ENCODE measurements at regions not wholly inside any gene's neighbourhood (a gene's known extent, or its start where the extent isn't known, plus 50 kb on each side); places are given as distances from the start of the nearest gene placed in this dataset.
A peak's percentile ranks its signal among the peaks of the same experiment; 100 is the strongest.

- H3K4me1 ChIP-seq (ENCODE audit: control insufficient read depth, insufficient read depth, low read length), result peaks cover 11% of the 10 kb centered on the region
- H3K4me3 ChIP-seq (ENCODE audit: low read length), result no peak overlapping the region
- no peaks in the 10 kb centered on the region for H3K27me3 ChIP-seq (replicated peaks; ENCODE audit: control insufficient read depth, insufficient read depth, low read length)
- peaks cover 6% of the 10 kb centered on the region for H3K9me3 ChIP-seq (ENCODE audit: control insufficient read depth, low read length)
- no peak for DNase-seq (ENCODE audit: low read depth)
- H3K36me3 ChIP-seq (ENCODE audit: control insufficient read depth, insufficient read depth, low read length, severe bottlenecking), result no peaks in the 10 kb centered on the region
- no peak overlapping the region for H3K9ac ChIP-seq (ENCODE audit: low read length)
Observed at GRCh38 chr6:147758303-147758702, 249.8 kb downstream of the SAMD5 start.

GRCh38 chr6:147759093-147759492 is 250.6 kb downstream of the SAMD5 start:
- DNase-seq (ENCODE audit: low read depth), result peak; percentile 69
- Histone ChIP-seq H3K4me1 (ENCODE audit: control insufficient read depth, insufficient read depth, low read length) (peaks cover 11% of the 10 kb centered on the region), H3K27me3 (replicated peaks; ENCODE audit: control insufficient read depth, insufficient read depth, low read length) (no peaks in the 10 kb centered on the region)

GRCh38 chr6:147759536-147759935 is 251.0 kb downstream of the SAMD5 start:
- Histone ChIP-seq H3K36me3 (ENCODE audit: control insufficient read depth, insufficient read depth, low read length, severe bottlenecking) (no peaks in the 10 kb centered on the region), H3K27me3 (replicated peaks; ENCODE audit: control insufficient read depth, insufficient read depth, low read length) (no peaks in the 10 kb centered on the region), H3K9me3 (ENCODE audit: control insufficient read depth, low read length) (peaks cover 3% of the 10 kb centered on the region), H3K4me3 (ENCODE audit: low read length) (no peak overlapping the region), H3K4me1 (ENCODE audit: control insufficient read depth, insufficient read depth, low read length) (peaks cover 11% of the 10 kb centered on the region), H3K9ac (ENCODE audit: low read length) (no peak overlapping the region)
- no peak for DNase-seq (ENCODE audit: low read depth)

More at GRCh38 chr6:147759093-147759492, 250.6 kb downstream of the SAMD5 start:
- Histone ChIP-seq H3K4me3 (ENCODE audit: low read length) (no peak overlapping the region), H3K9ac (ENCODE audit: low read length) (no peak overlapping the region), H3K9me3 (ENCODE audit: control insufficient read depth, low read length) (peaks cover 6% of the 10 kb centered on the region), H3K36me3 (ENCODE audit: control insufficient read depth, insufficient read depth, low read length, severe bottlenecking) (no peaks in the 10 kb centered on the region)

GRCh38 chr6:147765541-147765940 is 257.1 kb downstream of the SAMD5 start:
- Histone ChIP-seq H3K36me3 (ENCODE audit: control insufficient read depth, insufficient read depth, low read length, severe bottlenecking) (no peaks in the 10 kb centered on the region), H3K9me3 (ENCODE audit: control insufficient read depth, low read length) (peaks cover 13% of the 10 kb centered on the region), H3K4me1 (ENCODE audit: control insufficient read depth, insufficient read depth, low read length) (no peaks in the 10 kb centered on the region), H3K9ac (ENCODE audit: low read length) (no peak overlapping the region), H3K4me3 (ENCODE audit: low read length) (no peak overlapping the region), H3K27me3 (replicated peaks; ENCODE audit: control insufficient read depth, insufficient read depth, low read length) (no peaks in the 10 kb centered on the region)
- DNase-seq (ENCODE audit: low read depth), result no peak

GRCh38 chr6:147768969-147769368 is 260.5 kb downstream of the SAMD5 start:
- H3K9me3 ChIP-seq (ENCODE audit: control insufficient read depth, low read length), result peaks cover 13% of the 10 kb centered on the region
- no peaks in the 10 kb centered on the region for H3K36me3 ChIP-seq (ENCODE audit: control insufficient read depth, insufficient read depth, low read length, severe bottlenecking)
- H3K4me3 ChIP-seq (ENCODE audit: low read length), result no peak overlapping the region
- no peaks in the 10 kb centered on the region for H3K27me3 ChIP-seq (replicated peaks; ENCODE audit: control insufficient read depth, insufficient read depth, low read length)
- H3K9ac ChIP-seq (ENCODE audit: low read length), result no peak overlapping the region
- H3K4me1 ChIP-seq (ENCODE audit: control insufficient read depth, insufficient read depth, low read length), result no peaks in the 10 kb centered on the region
- no peak for DNase-seq (ENCODE audit: low read depth)

GRCh38 chr6:147769496-147770087 is 261.1 kb downstream of the SAMD5 start:
- no peaks in the 10 kb centered on the region for H3K36me3 ChIP-seq (ENCODE audit: control insufficient read depth, insufficient read depth, low read length, severe bottlenecking)
- H3K9ac ChIP-seq (ENCODE audit: low read length), result no peak overlapping the region
- H3K27me3 ChIP-seq (replicated peaks; ENCODE audit: control insufficient read depth, insufficient read depth, low read length), result no peaks in the 10 kb centered on the region
- H3K4me1 ChIP-seq (ENCODE audit: control insufficient read depth, insufficient read depth, low read length), result no peaks in the 10 kb centered on the region
- peaks cover 13% of the 10 kb centered on the region for H3K9me3 ChIP-seq (ENCODE audit: control insufficient read depth, low read length)
- DNase-seq (ENCODE audit: low read depth), result no peak
- no peak overlapping the region for H3K4me3 ChIP-seq (ENCODE audit: low read length)

- Histone ChIP-seq H3K9me3 (ENCODE audit: control insufficient read depth, low read length) (peaks cover 13% of the 10 kb centered on the region), H3K36me3 (ENCODE audit: control insufficient read depth, insufficient read depth, low read length, severe bottlenecking) (no peaks in the 10 kb centered on the region), H3K4me3 (ENCODE audit: low read length) (no peak overlapping the region), H3K9ac (ENCODE audit: low read length) (no peak overlapping the region), H3K27me3 (replicated peaks; ENCODE audit: control insufficient read depth, insufficient read depth, low read length) (no peaks in the 10 kb centered on the region), H3K4me1 (ENCODE audit: control insufficient read depth, insufficient read depth, low read length) (no peaks in the 10 kb centered on the region)
- no peak for DNase-seq (ENCODE audit: low read depth)
Observed at GRCh38 chr6:147770221-147770620, 261.7 kb downstream of the SAMD5 start.

- Histone ChIP-seq H3K9ac (ENCODE audit: low read length) (no peak overlapping the region), H3K4me3 (ENCODE audit: low read length) (no peak overlapping the region), H3K36me3 (ENCODE audit: control insufficient read depth, insufficient read depth, low read length, severe bottlenecking) (no peaks in the 10 kb centered on the region), H3K4me1 (ENCODE audit: control insufficient read depth, insufficient read depth, low read length) (no peaks in the 10 kb centered on the region), H3K27me3 (replicated peaks; ENCODE audit: control insufficient read depth, insufficient read depth, low read length) (no peaks in the 10 kb centered on the region), H3K9me3 (ENCODE audit: control insufficient read depth, low read length) (no peaks in the 10 kb centered on the region)
- DNase-seq (ENCODE audit: low read depth), result no peak
Observed at GRCh38 chr6:147772724-147773123, 264.2 kb downstream of the SAMD5 start.

- Histone ChIP-seq H3K27me3 (replicated peaks; ENCODE audit: control insufficient read depth, insufficient read depth, low read length) (no peaks in the 10 kb centered on the region), H3K9me3 (ENCODE audit: control insufficient read depth, low read length) (no peaks in the 10 kb centered on the region), H3K4me1 (ENCODE audit: control insufficient read depth, insufficient read depth, low read length) (no peaks in the 10 kb centered on the region), H3K9ac (ENCODE audit: low read length) (no peak overlapping the region), H3K36me3 (ENCODE audit: control insufficient read depth, insufficient read depth, low read length, severe bottlenecking) (no peaks in the 10 kb centered on the region), H3K4me3 (ENCODE audit: low read length) (no peak overlapping the region)
- DNase-seq (ENCODE audit: low read depth), result no peak
Observed at GRCh38 chr6:147774856-147775255, 266.4 kb downstream of the SAMD5 start.

GRCh38 chr6:147776631-147777213 is 268.2 kb downstream of the SAMD5 start:
- H3K4me3 ChIP-seq (ENCODE audit: low read length), result no peak overlapping the region
- no peak for DNase-seq (ENCODE audit: low read depth)
- H3K27me3 ChIP-seq (replicated peaks; ENCODE audit: control insufficient read depth, insufficient read depth, low read length), result no peaks in the 10 kb centered on the region

GRCh38 chr6:147779624-147780023 is 271.1 kb downstream of the SAMD5 start:
- Histone ChIP-seq H3K27me3 (replicated peaks; ENCODE audit: control insufficient read depth, insufficient read depth, low read length) (no peaks in the 10 kb centered on the region), H3K4me3 (ENCODE audit: low read length) (no peak overlapping the region), H3K4me1 (ENCODE audit: control insufficient read depth, insufficient read depth, low read length) (no peaks in the 10 kb centered on the region), H3K36me3 (ENCODE audit: control insufficient read depth, insufficient read depth, low read length, severe bottlenecking) (no peaks in the 10 kb centered on the region), H3K9ac (ENCODE audit: low read length) (no peak overlapping the region), H3K9me3 (ENCODE audit: control insufficient read depth, low read length) (no peaks in the 10 kb centered on the region)
- peak; percentile 15 for DNase-seq (ENCODE audit: low read depth)

More at GRCh38 chr6:147776631-147777213, 268.2 kb downstream of the SAMD5 start:
- Histone ChIP-seq H3K36me3 (ENCODE audit: control insufficient read depth, insufficient read depth, low read length, severe bottlenecking) (no peaks in the 10 kb centered on the region), H3K4me1 (ENCODE audit: control insufficient read depth, insufficient read depth, low read length) (no peaks in the 10 kb centered on the region), H3K9me3 (ENCODE audit: control insufficient read depth, low read length) (no peaks in the 10 kb centered on the region), H3K9ac (ENCODE audit: low read length) (no peak overlapping the region)

- peak; percentile 14 for DNase-seq (ENCODE audit: low read depth)
- Histone ChIP-seq H3K27me3 (replicated peaks; ENCODE audit: control insufficient read depth, insufficient read depth, low read length) (no peaks in the 10 kb centered on the region), H3K9me3 (ENCODE audit: control insufficient read depth, low read length) (no peaks in the 10 kb centered on the region), H3K9ac (ENCODE audit: low read length) (no peak overlapping the region), H3K36me3 (ENCODE audit: control insufficient read depth, insufficient read depth, low read length, severe bottlenecking) (no peaks in the 10 kb centered on the region), H3K4me1 (ENCODE audit: control insufficient read depth, insufficient read depth, low read length) (no peaks in the 10 kb centered on the region), H3K4me3 (ENCODE audit: low read length) (no peak overlapping the region)
Observed at GRCh38 chr6:147782302-147782701, 273.8 kb downstream of the SAMD5 start.
